IMR-90 (cell line): ENCODE measurements at regions not wholly inside any gene's neighbourhood (a gene's known extent, or its start where the extent isn't known, plus 50 kb on each side); places are given as distances from the start of the nearest gene placed in this dataset.

Source experiments
- ATAC-seq: fragments of 200-7000 bp; cut with Tn5 transposase; 2 replicates; pipeline ENCODE4 v1.9.1; 2020; ENCODE audit warnings: low read depth, mild to moderate bottlenecking, moderate library complexity
- BruUV-seq: library from RNA; stranded (reverse); fragments of 400-500 nt; replicated peaks from 2 replicates; lab custom pipeline; 2021; lab: Mats Ljungman, UMichigan
- CTCF ChIA-PET: fragments of 300-600 bp; formaldehyde crosslinking; extraction: SDS; loops from one replicate; lab custom pipeline; 2021; ENCODE audit warnings: antibody characterized with exemption; lab: Yijun Ruan, JAX
- POLR2A ChIA-PET: fragments of 300-600 bp; sonication (Branson Sonifier 250); formaldehyde crosslinking; loops from one replicate; lab custom pipeline; 2022; ENCODE audit warnings: antibody characterized with exemption; ENCODE audit not compliant: unreplicated experiment; lab: Charles Lee
- DNase-seq: peaks from one replicate; pipeline ENCODE4 v3.0.0; 2013
- H2AFZ ChIP-seq: replicated peaks from 2 replicates; pipeline ENCODE3; 2013; ENCODE audit warnings: low read length, mild to moderate bottlenecking; ENCODE audit not compliant: poor library complexity
- H2AK5ac ChIP-seq: 2 replicates; pipeline ENCODE4 v1.6.1; 2013; ENCODE audit warnings: low read depth, low read length, inconsistent platforms
- H2AK9ac ChIP-seq: replicated peaks from 2 replicates; pipeline ENCODE3; 2013; ENCODE audit warnings: mild to moderate bottlenecking, low read depth, low read length, moderate library complexity; ENCODE audit not compliant: poor library complexity
- H2BK120ac ChIP-seq: 2 replicates; pipeline ENCODE4 v1.6.1; 2013; ENCODE audit warnings: low read depth, low read length, inconsistent platforms
- H2BK15ac ChIP-seq: 3 replicates; pipeline ENCODE4 v1.6.1; 2013; ENCODE audit warnings: low read depth, low read length, inconsistent platforms
- H2BK20ac ChIP-seq: 2 replicates; pipeline ENCODE4 v1.6.1; 2013; ENCODE audit warnings: low read depth, mild to moderate bottlenecking, inconsistent platforms, low read length, moderate library complexity
- H2BK5ac ChIP-seq: 2 replicates; pipeline ENCODE4 v1.6.1; 2013; ENCODE audit warnings: mild to moderate bottlenecking, low read depth, low read length, inconsistent platforms; ENCODE audit not compliant: poor library complexity, severe bottlenecking
- H3K14ac ChIP-seq: replicated peaks from 2 replicates; pipeline ENCODE4 v1.6.1; 2013; ENCODE audit warnings: low read depth, low read length, inconsistent platforms
- H3K18ac ChIP-seq: 2 replicates; pipeline ENCODE4 v1.6.1; 2013; ENCODE audit warnings: low read depth, low read length, control low read depth
- H3K23ac ChIP-seq: 2 replicates; pipeline ENCODE4 v1.6.1; 2013; ENCODE audit warnings: low read depth, low read length, inconsistent platforms
- H3K27ac ChIP-seq: 2 replicates; pipeline ENCODE4 v1.5.1; 2013; ENCODE audit warnings: mild to moderate bottlenecking, control low read depth, low read length; ENCODE audit not compliant: insufficient read depth
- H3K27me3 ChIP-seq: 2 replicates; pipeline ENCODE4 v1.6.1; 2013; ENCODE audit warnings: low read length; ENCODE audit not compliant: control insufficient read depth, insufficient read depth
- H3K36me3 ChIP-seq: 2 replicates; pipeline ENCODE4 v1.6.1; 2013; ENCODE audit warnings: low read length, mixed read lengths; ENCODE audit not compliant: control insufficient read depth, insufficient read depth
- H3K4ac ChIP-seq: 2 replicates; pipeline ENCODE4 v1.6.1; 2013; ENCODE audit warnings: low read depth, low read length, inconsistent platforms
- H3K4me1 ChIP-seq: 2 replicates; pipeline ENCODE4 v1.6.1; 2013; ENCODE audit warnings: low read length, mixed read lengths; ENCODE audit not compliant: control insufficient read depth, insufficient read depth
- H3K4me2 ChIP-seq: 2 replicates; pipeline ENCODE4 v1.6.1; 2013; ENCODE audit warnings: low read depth, mild to moderate bottlenecking, control low read depth, low read length, moderate library complexity
- H3K4me3 ChIP-seq: 2 replicates; pipeline ENCODE4 v1.5.1; 2013; ENCODE audit warnings: low read depth, mild to moderate bottlenecking, control low read depth, low read length, moderate library complexity; ENCODE audit not compliant: insufficient read depth
- H3K56ac ChIP-seq: 2 replicates; pipeline ENCODE4 v1.6.1; 2013; ENCODE audit warnings: low read length, inconsistent platforms; ENCODE audit not compliant: insufficient read depth; ENCODE audit errors: extremely low read depth
- H3K79me1 ChIP-seq, 2 experiments: 2 replicates each; pipeline ENCODE4 v1.6.1; 2013; ENCODE audit warnings: low read length in 2 of 2, inconsistent platforms in 1 of 2, low read depth in 1 of 2
- H3K9ac ChIP-seq: 2 replicates; pipeline ENCODE4 v1.6.1; 2013; ENCODE audit warnings: low read depth, low read length, control low read depth
- H3K9me1 ChIP-seq: 2 replicates; pipeline ENCODE4 v1.6.1; 2013; ENCODE audit warnings: low read length, inconsistent platforms; ENCODE audit not compliant: insufficient read depth
- H3K9me3 ChIP-seq: 2 replicates; pipeline ENCODE4 v1.6.1; 2013; ENCODE audit warnings: low read length; ENCODE audit not compliant: control insufficient read depth, insufficient read depth
- H4K20me1 ChIP-seq: 2 replicates; pipeline ENCODE4 v1.6.1; 2013; ENCODE audit warnings: low read length, inconsistent platforms; ENCODE audit not compliant: insufficient read depth
- H4K5ac ChIP-seq: 2 replicates; pipeline ENCODE4 v1.6.1; 2013; ENCODE audit warnings: mild to moderate bottlenecking, low read depth, low read length, control low read depth
- H4K8ac ChIP-seq, 2 experiments: 2 replicates each; pipeline ENCODE4 v1.6.1; 2013; ENCODE audit warnings: low read depth in 2 of 2, low read length in 2 of 2, control low read depth in 1 of 2, inconsistent platforms in 1 of 2
- H4K91ac ChIP-seq: 2 replicates; pipeline ENCODE4 v1.6.1; 2013; ENCODE audit warnings: low read depth, low read length, inconsistent platforms; ENCODE audit not compliant: insufficient read depth
- BHLHE40 ChIP-seq: fragments of 150-350 bp; IDR thresholded peaks from 2 replicates; pipeline ENCODE4 v1.6.1; 2016; ENCODE audit warnings: mild to moderate bottlenecking, low read depth, low read length
- CEBPB ChIP-seq: IDR thresholded peaks from 2 replicates; pipeline ENCODE4 v1.6.1; 2012; ENCODE audit warnings: low read depth, low read length, improper control_type of control experiment
- CTCF ChIP-seq: conservative IDR thresholded peaks from 2 replicates; pipeline ENCODE4 v1.5.1; 2012; ENCODE audit warnings: mild to moderate bottlenecking, low read depth, low read length, improper control_type of control experiment
- ELK1 ChIP-seq: fragments of 150-350 bp; IDR thresholded peaks from 2 replicates; pipeline ENCODE4 v1.6.1; 2016; ENCODE audit warnings: low read depth, mild to moderate bottlenecking, low read length, moderate library complexity, borderline replicate concordance
- FOS ChIP-seq: fragments of 150-350 bp; IDR thresholded peaks from 2 replicates; pipeline ENCODE4 v1.6.1; 2016; ENCODE audit warnings: low read depth, low read length
- MAZ ChIP-seq: IDR thresholded peaks from 2 replicates; pipeline ENCODE4 v1.6.1; 2012; ENCODE audit warnings: low read depth, mild to moderate bottlenecking, low read length, improper control_type of control experiment, moderate library complexity, borderline replicate concordance
- NFE2L2 ChIP-seq: fragments of 150-350 bp; IDR thresholded peaks from 2 replicates; pipeline ENCODE4 v1.6.1; 2016; ENCODE audit warnings: low read depth, mild to moderate bottlenecking, low read length
- POLR2A ChIP-seq: IDR thresholded peaks from 2 replicates; pipeline ENCODE4 v1.6.1; 2012; ENCODE audit warnings: mild to moderate bottlenecking, low read depth, low read length
- RAD21 ChIP-seq: IDR thresholded peaks from 2 replicates; pipeline ENCODE4 v1.6.1; 2012; ENCODE audit warnings: low read length, improper control_type of control experiment
- RCOR1 ChIP-seq: IDR thresholded peaks from 2 replicates; pipeline ENCODE4 v1.6.1; 2012; ENCODE audit warnings: mild to moderate bottlenecking, low read length, improper control_type of control experiment; ENCODE audit not compliant: insufficient replicate concordance
- SMC3 ChIP-seq: fragments of 150-350 bp; IDR thresholded peaks from 2 replicates; pipeline ENCODE4 v1.6.1; 2016; ENCODE audit warnings: low read depth, mild to moderate bottlenecking, antibody characterized with exemption, low read length, moderate library complexity
- WGBS, 2 experiments: methylation state at CpG; one replicate each; pipeline versions ENCODE4 v1.1.5 to v1.1.7; 2013; ENCODE audit warnings: missing lambda C conversion rate in 2 of 2; ENCODE audit not compliant: insufficient read length in 1 of 2; ENCODE audit errors: extremely low coverage in 2 of 2; 5-methylcytosine and 5-hydroxymethylcytosine counted together
- dilution Hi-C: fragments of 300-500 bp; cut with HindIII; formaldehyde crosslinking; loops from one replicate; pipeline ENCODE4 v1.14.3; 2018; ENCODE audit warnings: low sequenced_read_pairs; ENCODE audit not compliant: unreplicated experiment
- in situ Hi-C: fragments of 300-500 bp; cut with MboI; formaldehyde crosslinking; loops from 3 replicates; pipeline ENCODE4 v1.14.3; 2019; ENCODE audit warnings: low sequenced_read_pairs, inconsistent platforms, mixed read lengths
- intact Hi-C: fragments of 100-400 bp; cut with micrococcal nuclease; formaldehyde crosslinking; loops from 2 replicates; pipeline ENCODE4 v1.10.0; 2022

GRCh38 chr4:124199185-124199584, 513.3 kb downstream of the ANKRD50 start:
- H2AK5ac ChIP-seq = no peak overlapping the region
- ATAC-seq = no peak
- DNase-seq = no peak
- BruUV-seq = no TSS peak
- dilution Hi-C loops (no loop called here), in situ Hi-C loops (no loop called here), intact Hi-C loops (no loop called here)
- no peak overlapping the region for H3K4me2 ChIP-seq
- no peaks in the 10 kb centered on the region for H3K9me3 ChIP-seq
- H3K56ac ChIP-seq = no peak overlapping the region; the same call in 1 of the 2 replicates
- H3K79me1 ChIP-seq = no peaks in the 10 kb centered on the region
- H4K5ac ChIP-seq = no peak overlapping the region
- no peak overlapping the region for H2AK9ac ChIP-seq
- H3K27me3 ChIP-seq = no peaks in the 10 kb centered on the region
- H3K23ac ChIP-seq = no peak overlapping the region
- no peak overlapping the region for H3K27ac ChIP-seq
- H4K91ac ChIP-seq = no peak overlapping the region
- no peak overlapping the region; the same call in 1 of the 2 replicates for H2BK20ac ChIP-seq
- H4K20me1 ChIP-seq = no peaks in the 10 kb centered on the region
- ChIA-PET POLR2A (no interaction called here), CTCF (no interaction called here)
- H2BK5ac ChIP-seq = no peak overlapping the region
- no CpG with 5 or more reads among the region's 2 CpGs for WGBS, 2 experiments
- H2BK15ac ChIP-seq = no peak overlapping the region
- no peaks in the 10 kb centered on the region for H3K36me3 ChIP-seq
- peaks cover 6% of the 10 kb centered on the region for H3K4me1 ChIP-seq
- no peak overlapping the region for H3K18ac ChIP-seq
- no peak overlapping the region for H3K14ac ChIP-seq
- H3K9me1 ChIP-seq = no peaks in the 10 kb centered on the region
- H4K8ac ChIP-seq = no peak overlapping the region
- no peak overlapping the region for H3K4me3 ChIP-seq
- TF ChIP-seq FOS (no peak), RCOR1 (no peak), CEBPB (no peak), MAZ (no peak), CTCF (no peak), ELK1 (no peak), RAD21 (no peak), SMC3 (no peak), NFE2L2 (no peak), POLR2A (no peak), BHLHE40 (no peak)
- H2AFZ ChIP-seq = no peak overlapping the region
- no peak overlapping the region for H3K4ac ChIP-seq
- no peak overlapping the region for H2BK120ac ChIP-seq
- H3K9ac ChIP-seq = no peak overlapping the region
